Stomach (tissue), 4 donors: ENCODE measurements at regions not wholly inside any gene's neighbourhood (a gene's known extent, or its start where the extent isn't known, plus 50 kb on each side); places are given as distances from the start of the nearest gene placed in this dataset.

Experiments
- CTCF ChIP-seq, 7 experiments: fragments of 450-650 bp in 4 of 7; fragments of 200-600 bp in 3 of 7; sonication (generic) in 3 of 7; IDR thresholded peaks; one replicate each; pipeline ENCODE4 v1.5.1; 2016 to 2019; ENCODE audit warnings: antibody characterized with exemption in 7 of 7, control low read depth in 2 of 7, mild to moderate bottlenecking in 1 of 7
- EP300 ChIP-seq: sonication (generic); formaldehyde crosslinking; IDR thresholded peaks from one replicate; pipeline ENCODE4 v1.6.1; 2017; ENCODE audit warnings: antibody characterized with exemption
- POLR2A ChIP-seq, 4 donors: fragments of 450-650 bp; IDR thresholded peaks; one replicate each; pipeline ENCODE4 v1.6.1; 2016; ENCODE audit warnings: antibody characterized with exemption in 4 of 4, control low read depth in 2 of 4, mild to moderate bottlenecking in 1 of 4, moderate library complexity in 1 of 4
- POLR2AphosphoS5 ChIP-seq, 3 donors: sonication (generic); formaldehyde crosslinking; IDR thresholded peaks; one replicate each; pipeline ENCODE4 v1.6.1; 2016; ENCODE audit warnings: antibody characterized with exemption in 3 of 3

GRCh38 chr21:15508554-15508953, 221.2 kb upstream of the USP25 start:
- TF ChIP-seq POLR2A (IDR thresholded peaks at IDR 0.05) = no peak
- TF ChIP-seq EP300 = no peak
- TF ChIP-seq CTCF (IDR thresholded peaks at IDR 0.05) = no peak
- TF ChIP-seq POLR2AphosphoS5 (IDR thresholded peaks at IDR 0.05) = no peak
